Activated CD4-positive, alpha-beta T cell treated with anti-CD3 and anti-CD28 coated beads, Interleukin-2, amount 10 ng/mL, durations not matched to agents 7 days and 5 days (primary cell): ENCODE measurements at regions not wholly inside any gene's neighbourhood (a gene's known extent, or its start where the extent isn't known, plus 50 kb on each side); places are given as distances from the start of the nearest gene placed in this dataset.

ENCODE experiments used
- CTCF ChIA-PET: fragments of 350-600 bp; sonication (Branson Sonifier 250); formaldehyde crosslinking; loops from one replicate; lab custom pipeline; 2021; ENCODE audit warnings: antibody characterized with exemption; lab: Charles Lee
- POLR2A ChIA-PET: fragments of 350-600 bp; sonication (Branson Sonifier 250); formaldehyde crosslinking; loops from one replicate; lab custom pipeline; 2021; ENCODE audit warnings: antibody characterized with exemption; lab: Charles Lee
- DNase-seq: peaks from one replicate; pipeline ENCODE4 v3.0.0-alpha.2; 2020
- H3K27ac Mint-ChIP-seq: one replicate; pipeline ENCODE4 v1.8.0; 2021; ENCODE audit warnings: mild to moderate bottlenecking, moderate library complexity, mixed read lengths
- H3K27me3 Mint-ChIP-seq: one replicate; pipeline ENCODE4 v1.8.0; 2021; ENCODE audit warnings: mixed read lengths
- H3K36me3 Mint-ChIP-seq: one replicate; pipeline ENCODE4 v1.8.0; 2021; ENCODE audit warnings: low read depth, mixed read lengths
- H3K4me1 Mint-ChIP-seq: one replicate; pipeline ENCODE4 v1.8.0; 2021; ENCODE audit warnings: mixed read lengths
- H3K4me3 Mint-ChIP-seq: one replicate; pipeline ENCODE4 v1.8.0; 2021; ENCODE audit warnings: mild to moderate bottlenecking, moderate library complexity, mixed read lengths
- H3K9me3 Mint-ChIP-seq: one replicate; pipeline ENCODE4 v1.8.0; 2021; ENCODE audit warnings: mixed read lengths

GRCh38 chr16:86302421-86303109, 207.8 kb upstream of the FOXF1 start:
- CTCF ChIA-PET: no interaction called here
- no peak overlapping the region for H3K4me3 Mint-ChIP-seq
- H3K4me1 Mint-ChIP-seq: no peaks in the 10 kb centered on the region
- POLR2A ChIA-PET: no interaction called here
- H3K9me3 Mint-ChIP-seq: no peaks in the 10 kb centered on the region
- no peaks in the 10 kb centered on the region for H3K36me3 Mint-ChIP-seq
- peaks cover 40% of the 10 kb centered on the region for H3K27me3 Mint-ChIP-seq
- no peak overlapping the region for H3K27ac Mint-ChIP-seq
- DNase-seq: no peak

GRCh38 chr16:86303787-86304678, 206.3 kb upstream of the FOXF1 start:
- no peak for DNase-seq
- H3K36me3 Mint-ChIP-seq: no peaks in the 10 kb centered on the region
- H3K27ac Mint-ChIP-seq: no peak overlapping the region
- no peaks in the 10 kb centered on the region for H3K9me3 Mint-ChIP-seq
- H3K4me1 Mint-ChIP-seq: no peaks in the 10 kb centered on the region
- peaks cover 25% of the 10 kb centered on the region for H3K27me3 Mint-ChIP-seq
- ChIA-PET POLR2A (no interaction called here), CTCF (no interaction called here)
- no peak overlapping the region for H3K4me3 Mint-ChIP-seq

GRCh38 chr16:86304868-86305267, 205.5 kb upstream of the FOXF1 start:
- H3K4me1 Mint-ChIP-seq: no peaks in the 10 kb centered on the region
- H3K9me3 Mint-ChIP-seq: no peaks in the 10 kb centered on the region
- no peak for DNase-seq
- no peak overlapping the region for H3K27ac Mint-ChIP-seq
- no peaks in the 10 kb centered on the region for H3K36me3 Mint-ChIP-seq
- CTCF ChIA-PET: no interaction called here
- H3K27me3 Mint-ChIP-seq: peaks cover 21% of the 10 kb centered on the region
- H3K4me3 Mint-ChIP-seq: no peak overlapping the region
- POLR2A ChIA-PET: no interaction called here

GRCh38 chr16:86305440-86305839, 204.9 kb upstream of the FOXF1 start:
- peaks cover 16% of the 10 kb centered on the region for H3K27me3 Mint-ChIP-seq
- no peaks in the 10 kb centered on the region for H3K9me3 Mint-ChIP-seq
- no peak overlapping the region for H3K27ac Mint-ChIP-seq

GRCh38 chr16:86306011-86306644, 204.2 kb upstream of the FOXF1 start:
- H3K4me1 Mint-ChIP-seq: no peaks in the 10 kb centered on the region
- no peaks in the 10 kb centered on the region for H3K36me3 Mint-ChIP-seq
- peaks cover 13% of the 10 kb centered on the region for H3K27me3 Mint-ChIP-seq
- H3K9me3 Mint-ChIP-seq: no peaks in the 10 kb centered on the region
- ChIA-PET CTCF (no interaction called here), POLR2A (no interaction called here)
- H3K4me3 Mint-ChIP-seq: no peak overlapping the region
- H3K27ac Mint-ChIP-seq: no peak overlapping the region
- no peak for DNase-seq

More at GRCh38 chr16:86305440-86305839, 204.9 kb upstream of the FOXF1 start:
- no peak overlapping the region for H3K4me3 Mint-ChIP-seq
- CTCF ChIA-PET: no interaction called here
- POLR2A ChIA-PET: no interaction called here
- no peaks in the 10 kb centered on the region for H3K4me1 Mint-ChIP-seq
- no peaks in the 10 kb centered on the region for H3K36me3 Mint-ChIP-seq
- no peak for DNase-seq

GRCh38 chr16:86306811-86307513, 203.4 kb upstream of the FOXF1 start:
- no peak overlapping the region for H3K4me3 Mint-ChIP-seq

GRCh38 chr16:86307514-86307903, 202.8 kb upstream of the FOXF1 start:
- DNase-seq: no peak
- no peaks in the 10 kb centered on the region for H3K9me3 Mint-ChIP-seq
- H3K36me3 Mint-ChIP-seq: no peaks in the 10 kb centered on the region
- CTCF ChIA-PET: no interaction called here
- H3K27me3 Mint-ChIP-seq: peaks cover under 1% of the 10 kb centered on the region
- POLR2A ChIA-PET: no interaction called here
- no peaks in the 10 kb centered on the region for H3K4me1 Mint-ChIP-seq
- H3K4me3 Mint-ChIP-seq: no peak overlapping the region
- H3K27ac Mint-ChIP-seq: no peak overlapping the region

More at GRCh38 chr16:86306811-86307513, 203.4 kb upstream of the FOXF1 start:
- H3K4me1 Mint-ChIP-seq: no peaks in the 10 kb centered on the region
- CTCF ChIA-PET: no interaction called here
- H3K36me3 Mint-ChIP-seq: no peaks in the 10 kb centered on the region
- peaks cover 6% of the 10 kb centered on the region for H3K27me3 Mint-ChIP-seq
- H3K27ac Mint-ChIP-seq: no peak overlapping the region
- H3K9me3 Mint-ChIP-seq: no peaks in the 10 kb centered on the region
- DNase-seq: no peak
- POLR2A ChIA-PET: no interaction called here

- DNase-seq: no peak
- H3K36me3 Mint-ChIP-seq: no peaks in the 10 kb centered on the region
- no peaks in the 10 kb centered on the region for H3K9me3 Mint-ChIP-seq
- H3K4me3 Mint-ChIP-seq: no peak overlapping the region
- CTCF ChIA-PET: interaction anchor here (0.6 kb wide), 1 partner anchor 19 kb away, joined by 3 read pairs; no protein-coding TSS in a partner anchor
- POLR2A ChIA-PET: no interaction called here
- H3K4me1 Mint-ChIP-seq: no peaks in the 10 kb centered on the region
- no peak overlapping the region for H3K27ac Mint-ChIP-seq
- H3K27me3 Mint-ChIP-seq: no peaks in the 10 kb centered on the region
Observed at GRCh38 chr16:86308514-86308913, 201.8 kb upstream of the FOXF1 start.

- Mint-ChIP-seq H3K4me1 (no peaks in the 10 kb centered on the region), H3K27ac (no peak overlapping the region), H3K27me3 (no peaks in the 10 kb centered on the region), H3K9me3 (no peaks in the 10 kb centered on the region), H3K36me3 (no peaks in the 10 kb centered on the region), H3K4me3 (no peak overlapping the region)
- DNase-seq: no peak
- ChIA-PET POLR2A (no interaction called here), CTCF (no interaction called here)
Observed at GRCh38 chr16:86313631-86314030, 196.7 kb upstream of the FOXF1 start.

GRCh38 chr16:86314402-86315025, 195.8 kb upstream of the FOXF1 start:
- Mint-ChIP-seq H3K9me3 (no peaks in the 10 kb centered on the region), H3K4me1 (no peaks in the 10 kb centered on the region), H3K36me3 (no peaks in the 10 kb centered on the region), H3K27me3 (no peaks in the 10 kb centered on the region), H3K27ac (no peak overlapping the region), H3K4me3 (no peak overlapping the region)
- ChIA-PET CTCF (no interaction called here), POLR2A (no interaction called here)
- DNase-seq: no peak

- Mint-ChIP-seq H3K27me3 (no peaks in the 10 kb centered on the region), H3K4me1 (no peaks in the 10 kb centered on the region), H3K9me3 (no peaks in the 10 kb centered on the region), H3K27ac (no peak overlapping the region), H3K36me3 (no peaks in the 10 kb centered on the region), H3K4me3 (no peak overlapping the region)
- CTCF ChIA-PET: no interaction called here
- DNase-seq: peak; percentile 10
- POLR2A ChIA-PET: no interaction called here
Observed at GRCh38 chr16:86316967-86317812, 193.1 kb upstream of the FOXF1 start.
